22Rv1 (cell line): ENCODE measurements at regions not wholly inside any gene's neighbourhood (a gene's known extent, or its start where the extent isn't known, plus 50 kb on each side); places are given as distances from the start of the nearest gene placed in this dataset.

Experiments used
- H3K27ac ChIP-seq: fragments of 450-650 bp; 2 replicates; pipeline ENCODE4 v1.5.1; 2017
- CTCF ChIP-seq: fragments of 450-650 bp; IDR thresholded peaks from 2 replicates; pipeline ENCODE4 v1.5.1; 2017; ENCODE audit warnings: mild to moderate bottlenecking
- ZFX ChIP-seq: fragments of 450-650 bp; IDR thresholded peaks from 2 replicates; pipeline ENCODE4 v1.6.1; 2017; ENCODE audit warnings: antibody characterized with exemption, borderline replicate concordance

GRCh38 chr6:120108061-120108795 lies 758.7 kb upstream of the MAN1A1 start:
- no peak for TF ChIP-seq CTCF
- TF ChIP-seq ZFX: no peak
- no peak overlapping the region; the same call in 1 of the 2 replicates for H3K27ac ChIP-seq

GRCh38 chr6:120103618-120104017 lies 754.1 kb upstream of the MAN1A1 start:
- TF ChIP-seq CTCF: no peak
- TF ChIP-seq ZFX: no peak
- H3K27ac ChIP-seq: no peak overlapping the region

- H3K27ac ChIP-seq: no peak overlapping the region
- no peak for TF ChIP-seq CTCF
- TF ChIP-seq ZFX: no peak
Measured at GRCh38 chr6:120096696-120097260, 747.2 kb upstream of the MAN1A1 start.

- H3K27ac ChIP-seq: no peak overlapping the region
- TF ChIP-seq CTCF (no peak), ZFX (no peak)
Measured at GRCh38 chr6:120083186-120083585, 733.6 kb upstream of the MAN1A1 start.

- TF ChIP-seq CTCF: peak; percentile 56
- TF ChIP-seq ZFX: no peak
- no peak overlapping the region for H3K27ac ChIP-seq
Measured at GRCh38 chr6:120077489-120077888, 727.9 kb upstream of the MAN1A1 start.

- no peak for TF ChIP-seq ZFX
Measured at GRCh38 chr6:120058410-120058809, 708.8 kb upstream of the MAN1A1 start.

GRCh38 chr6:120056085-120056484 lies 706.5 kb upstream of the MAN1A1 start:
- peak; percentile 71 for TF ChIP-seq CTCF
- no peak for TF ChIP-seq ZFX

More at GRCh38 chr6:120058410-120058809, 708.8 kb upstream of the MAN1A1 start:
- H3K27ac ChIP-seq: no peak overlapping the region

More at GRCh38 chr6:120056085-120056484, 706.5 kb upstream of the MAN1A1 start:
- no peak overlapping the region for H3K27ac ChIP-seq
